HL-60 (cell line): ENCODE measurements at regions not wholly inside any gene's neighbourhood (a gene's known extent, or its start where the extent isn't known, plus 50 kb on each side); places are given as distances from the start of the nearest gene placed in this dataset.

Experiments
- CTCF ChIP-seq: IDR thresholded peaks from one replicate; pipeline ENCODE4 v1.5.1; 2011; ENCODE audit warnings: low read length, control low read depth, inconsistent platforms; ENCODE audit not compliant: insufficient read depth
- GABPA ChIP-seq: IDR thresholded peaks from 2 replicates; pipeline ENCODE4 v1.6.1; 2012; ENCODE audit warnings: low read depth
- POLR2AphosphoS5 ChIP-seq: IDR thresholded peaks from 2 replicates; pipeline ENCODE4 v1.6.1; 2012; ENCODE audit warnings: low read depth
- REST ChIP-seq: IDR thresholded peaks from 2 replicates; pipeline ENCODE4 v1.6.1; 2012; ENCODE audit warnings: low read depth; ENCODE audit not compliant: insufficient replicate concordance

- no peak for TF ChIP-seq CTCF
- no peak for TF ChIP-seq POLR2AphosphoS5
- TF ChIP-seq GABPA = no peak
- TF ChIP-seq REST = no peak
Observed at GRCh38 chr4:23276076-23276475, 583.3 kb downstream of the GBA3 start.
